Spinal cord (tissue), 9 donors: ENCODE measurements at regions not wholly inside any gene's neighbourhood (a gene's known extent, or its start where the extent isn't known, plus 50 kb on each side); places are given as distances from the start of the nearest gene placed in this dataset.

ENCODE experiments used
- DNase-seq, 6 donors: peaks; one replicate each; pipeline versions ENCODE4 v3.0.0 to v3.0.0-alpha.2; 2013 to 2015; ENCODE audit warnings: low spot score in 6 of 6, low read depth in 4 of 6
- H3K27ac ChIP-seq: one replicate; pipeline ENCODE4 v1.5.1; 2013; ENCODE audit warnings: low read depth, low read length, control low read depth
- H3K27me3 ChIP-seq: one replicate; pipeline ENCODE4 v1.6.1; 2013; ENCODE audit warnings: low read length; ENCODE audit not compliant: control insufficient read depth, insufficient read depth
- H3K36me3 ChIP-seq: one replicate; pipeline ENCODE4 v1.6.1; 2013; ENCODE audit warnings: low read length; ENCODE audit not compliant: control insufficient read depth, insufficient read depth
- H3K4me1 ChIP-seq: one replicate; pipeline ENCODE4 v1.6.1; 2013; ENCODE audit warnings: low read length; ENCODE audit not compliant: control insufficient read depth, insufficient read depth
- H3K4me3 ChIP-seq: one replicate; pipeline ENCODE4 v1.5.1; 2013; ENCODE audit warnings: low read depth, low read length, control low read depth
- H3K9me3 ChIP-seq: one replicate; pipeline ENCODE4 v1.6.1; 2013; ENCODE audit warnings: low read length; ENCODE audit not compliant: control insufficient read depth, insufficient read depth
- WGBS: methylation state at CpG from one replicate; pipeline ENCODE4 v1.1.5; 2013; ENCODE audit warnings: missing lambda C conversion rate; ENCODE audit not compliant: insufficient coverage; 5-methylcytosine and 5-hydroxymethylcytosine counted together
- donor health status: healthy.

DNA sequence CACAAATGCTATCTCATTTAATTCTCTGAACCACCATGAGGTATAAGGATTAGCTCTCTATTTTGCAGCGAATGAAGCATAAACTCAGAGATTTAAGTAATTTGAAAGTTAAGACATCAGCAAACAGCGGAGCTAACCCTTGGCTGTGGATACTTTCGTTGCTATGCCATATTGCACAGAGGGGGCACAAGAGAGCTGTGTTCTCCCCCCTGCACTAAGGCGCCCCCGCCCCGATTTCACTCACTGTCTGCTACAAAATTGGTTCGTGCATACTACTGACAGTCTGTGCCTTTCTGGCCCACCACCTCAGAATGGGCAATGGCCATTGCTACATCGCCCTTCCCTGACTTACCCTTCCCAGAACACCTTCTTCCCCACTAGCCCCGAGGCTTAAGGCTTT is 105.7 kb upstream of the OBI1 start:
- Histone ChIP-seq H3K27ac (no peak overlapping the region), H3K9me3 (no peaks in the 10 kb centered on the region), H3K4me3 (no peak overlapping the region), H3K4me1 (no peaks in the 10 kb centered on the region), H3K36me3 (no peaks in the 10 kb centered on the region), H3K27me3 (no peaks in the 10 kb centered on the region)
- no peak for DNase-seq
- 78% methylated on average over 8 of the region's 9 CpGs for WGBS

GRCh38 chr13:78762825-78763224 is 103.9 kb upstream of the OBI1 start:
- Histone ChIP-seq H3K36me3 (no peaks in the 10 kb centered on the region), H3K27ac (no peak overlapping the region), H3K27me3 (no peaks in the 10 kb centered on the region), H3K4me3 (no peak overlapping the region), H3K4me1 (no peaks in the 10 kb centered on the region), H3K9me3 (no peaks in the 10 kb centered on the region)
- no peak for DNase-seq
- 0% methylated on average over 1 of the region's 2 CpGs for WGBS

- Histone ChIP-seq H3K36me3 (no peaks in the 10 kb centered on the region), H3K27me3 (no peaks in the 10 kb centered on the region), H3K9me3 (no peaks in the 10 kb centered on the region), H3K27ac (no peak overlapping the region), H3K4me3 (no peak overlapping the region), H3K4me1 (no peaks in the 10 kb centered on the region)
- 94% methylated on average over 2 of the region's 5 CpGs for WGBS
- no peak for DNase-seq
Observed at GRCh38 chr13:78759704-78760103, 100.7 kb upstream of the OBI1 start.

DNA sequence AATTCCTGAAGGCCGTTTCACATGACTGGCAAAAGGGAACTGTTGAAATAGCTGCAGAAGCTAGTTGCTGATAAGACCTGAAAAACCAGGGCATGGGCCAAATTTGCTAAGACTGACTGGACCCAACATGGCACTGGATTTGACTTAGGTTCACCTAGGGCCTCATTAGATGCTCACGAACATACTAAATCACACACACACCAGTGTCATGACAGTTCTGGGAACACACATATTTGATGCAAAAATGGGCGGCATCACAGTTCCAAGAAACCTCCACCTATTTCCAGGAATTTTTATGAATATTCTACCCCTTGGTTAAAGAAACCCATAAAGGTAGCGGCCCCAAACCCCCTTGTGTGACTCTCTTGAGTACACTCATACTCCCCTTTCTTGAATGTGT is 99.6 kb upstream of the OBI1 start:
- 90% methylated on average over 3 of the region's 4 CpGs for WGBS
- no peaks in the 10 kb centered on the region for H3K4me1 ChIP-seq
- H3K9me3 ChIP-seq = no peaks in the 10 kb centered on the region

DNA sequence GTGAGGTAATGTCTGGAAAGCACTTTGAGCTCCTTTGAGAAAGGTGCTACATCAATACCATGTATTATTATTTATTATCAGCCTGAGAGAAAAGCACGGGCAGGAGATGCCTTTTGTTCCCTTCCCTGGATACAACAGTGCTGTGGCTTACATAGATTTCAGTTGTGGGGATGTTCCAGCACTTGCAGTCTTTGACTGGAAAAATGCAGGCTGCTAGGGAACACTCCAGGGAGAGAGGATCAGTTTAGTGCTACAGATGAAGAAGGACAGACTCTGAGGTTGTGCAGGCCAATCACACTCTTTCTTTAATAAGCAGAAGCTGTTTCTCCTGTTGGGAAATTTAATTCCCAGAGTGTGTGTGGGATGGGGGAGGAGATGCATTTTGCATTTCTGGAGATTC is 94.5 kb upstream of the OBI1 start:
- peak in 1 of 6 donors; percentile 46 for DNase-seq
- Histone ChIP-seq H3K4me1 (no peaks in the 10 kb centered on the region), H3K36me3 (no peaks in the 10 kb centered on the region), H3K9me3 (no peaks in the 10 kb centered on the region), H3K27me3 (no peaks in the 10 kb centered on the region), H3K27ac (no peak overlapping the region), H3K4me3 (no peak overlapping the region)
- WGBS = no CpG with 5 or more reads among the region's 1 CpG

More for the DNA sequence above, 99.6 kb upstream of the OBI1 start:
- no peak for DNase-seq
- Histone ChIP-seq H3K27me3 (no peaks in the 10 kb centered on the region), H3K36me3 (no peaks in the 10 kb centered on the region), H3K4me3 (no peak overlapping the region), H3K27ac (no peak overlapping the region)

GRCh38 chr13:78750735-78751134 is 91.8 kb upstream of the OBI1 start:
- no peaks in the 10 kb centered on the region for H3K9me3 ChIP-seq
- H3K4me1 ChIP-seq = no peaks in the 10 kb centered on the region
- H3K27ac ChIP-seq = no peak overlapping the region
- no peak overlapping the region for H3K4me3 ChIP-seq
- WGBS = no CpG with 5 or more reads among the region's 2 CpGs
- H3K36me3 ChIP-seq = no peaks in the 10 kb centered on the region
- DNase-seq = no peak
- no peaks in the 10 kb centered on the region for H3K27me3 ChIP-seq

- peak in 2 of 6 donors; percentile 3 to 4 for DNase-seq
- Histone ChIP-seq H3K9me3 (no peaks in the 10 kb centered on the region), H3K27me3 (no peaks in the 10 kb centered on the region), H3K27ac (no peak overlapping the region), H3K4me3 (no peak overlapping the region), H3K4me1 (no peaks in the 10 kb centered on the region), H3K36me3 (no peaks in the 10 kb centered on the region)
- 60% methylated on average over 1 of the region's 3 CpGs for WGBS
Observed at GRCh38 chr13:78743973-78744372, 85.0 kb upstream of the OBI1 start.

DNA sequence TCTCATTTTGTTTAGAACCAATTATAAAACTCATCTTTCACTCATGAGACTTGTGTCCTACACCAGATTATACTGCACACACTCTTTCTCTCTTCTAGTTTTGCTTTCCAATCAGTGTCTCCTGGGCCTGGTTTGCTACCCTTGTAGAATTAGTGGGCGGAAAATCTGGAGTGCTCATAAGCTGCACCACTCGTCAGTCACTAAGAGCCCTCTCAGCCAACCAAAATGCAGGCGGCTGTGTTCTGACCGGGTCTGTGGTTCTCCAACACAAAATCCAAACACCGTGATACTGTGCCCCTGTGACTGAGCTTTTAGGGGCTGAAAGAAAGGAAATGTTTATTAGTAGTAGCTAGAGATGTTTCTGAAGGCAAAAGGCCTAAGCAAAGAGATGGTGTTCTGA is 83.7 kb upstream of the OBI1 start:
- Histone ChIP-seq H3K27me3 (no peaks in the 10 kb centered on the region), H3K27ac (no peak overlapping the region), H3K36me3 (no peaks in the 10 kb centered on the region), H3K9me3 (no peaks in the 10 kb centered on the region), H3K4me1 (no peaks in the 10 kb centered on the region), H3K4me3 (no peak overlapping the region)
- 33% methylated on average over 1 of the region's 5 CpGs for WGBS
- DNase-seq = peak in 2 of 6 donors; percentile 9 to 46

GRCh38 chr13:78736142-78736541 is 77.2 kb upstream of the OBI1 start:
- no peaks in the 10 kb centered on the region for H3K27me3 ChIP-seq
- no peak overlapping the region for H3K4me3 ChIP-seq
- no peak overlapping the region for H3K27ac ChIP-seq
- H3K9me3 ChIP-seq = no peaks in the 10 kb centered on the region
- no peaks in the 10 kb centered on the region for H3K4me1 ChIP-seq
- DNase-seq = no peak
- H3K36me3 ChIP-seq = no peaks in the 10 kb centered on the region

DNA sequence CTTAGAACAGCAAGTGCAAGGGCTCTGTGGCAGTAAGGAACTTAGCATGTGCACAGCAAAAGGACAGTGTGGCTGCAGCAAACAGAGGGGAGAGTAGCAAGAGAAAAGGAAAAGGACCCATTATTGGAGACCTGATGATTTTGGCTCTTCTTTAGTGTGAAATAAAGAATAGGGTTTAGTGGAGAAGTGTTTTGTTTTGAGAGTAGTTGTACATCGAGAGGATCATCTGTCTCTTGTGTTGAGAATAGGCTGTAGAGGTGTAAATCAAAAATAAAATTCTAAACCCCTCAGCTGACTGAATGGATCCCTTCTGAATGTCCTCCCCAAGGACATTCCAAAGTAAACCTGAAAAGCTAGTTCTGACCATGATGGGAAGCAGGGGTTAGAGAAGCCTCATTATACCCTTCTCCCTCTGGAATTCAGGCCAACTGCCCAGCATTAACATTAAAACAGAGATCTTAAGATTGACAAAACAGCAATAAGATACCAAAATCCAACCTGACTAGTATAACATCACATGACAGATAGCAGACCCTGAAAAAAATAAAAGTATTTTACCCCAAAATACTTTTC is 73.6 kb upstream of the OBI1 start:
- DNase-seq = no peak
- Histone ChIP-seq H3K27ac (no peak overlapping the region), H3K9me3 (no peaks in the 10 kb centered on the region), H3K4me1 (no peaks in the 10 kb centered on the region), H3K36me3 (no peaks in the 10 kb centered on the region), H3K27me3 (no peaks in the 10 kb centered on the region), H3K4me3 (no peak overlapping the region)
- WGBS = no CpG with 5 or more reads among the region's 1 CpG
